Activated naive CD4-positive, alpha-beta T cell treated with anti-CD3 and anti-CD28 coated beads, Interleukin-2, amount 10 ng/mL, durations not matched to agents 7 days and 5 days (primary cell): ENCODE measurements at regions not wholly inside any gene's neighbourhood (a gene's known extent, or its start where the extent isn't known, plus 50 kb on each side); places are given as distances from the start of the nearest gene placed in this dataset.

Experiments
- CTCF ChIA-PET: fragments of 350-600 bp; sonication (Branson Sonifier 250); formaldehyde crosslinking; loops from one replicate; lab custom pipeline; 2021; ENCODE audit warnings: antibody characterized with exemption; lab: Charles Lee
- DNase-seq: peaks from one replicate; pipeline ENCODE4 v3.0.0-alpha.2; 2020
- H3K27ac Mint-ChIP-seq: one replicate; pipeline ENCODE4 v1.8.0; 2021; ENCODE audit warnings: mild to moderate bottlenecking, moderate library complexity, mixed read lengths
- H3K27me3 Mint-ChIP-seq: one replicate; pipeline ENCODE4 v1.8.0; 2021; ENCODE audit warnings: mild to moderate bottlenecking, mixed read lengths
- H3K36me3 Mint-ChIP-seq: one replicate; pipeline ENCODE4 v1.8.0; 2021; ENCODE audit warnings: mixed read lengths
- H3K4me1 Mint-ChIP-seq: one replicate; pipeline ENCODE4 v1.8.0; 2021; ENCODE audit warnings: mixed read lengths
- H3K4me3 Mint-ChIP-seq: one replicate; pipeline ENCODE4 v1.8.0; 2021; ENCODE audit warnings: mild to moderate bottlenecking, moderate library complexity, mixed read lengths
- H3K9me3 Mint-ChIP-seq: one replicate; pipeline ENCODE4 v1.8.0; 2021; ENCODE audit warnings: mixed read lengths

- Mint-ChIP-seq H3K9me3 (no peaks in the 10 kb centered on the region), H3K4me1 (no peaks in the 10 kb centered on the region), H3K27me3 (no peaks in the 10 kb centered on the region), H3K27ac (no peak overlapping the region), H3K36me3 (no peaks in the 10 kb centered on the region), H3K4me3 (no peak overlapping the region)
- CTCF ChIA-PET: no interaction called here
- DNase-seq: no peak
Measured at GRCh38 chr13:104586051-104586746, 1520.0 kb upstream of the SLC10A2 start.

- CTCF ChIA-PET: no interaction called here
Measured at GRCh38 chr13:104584481-104584880, 1518.3 kb upstream of the SLC10A2 start.

DNA sequence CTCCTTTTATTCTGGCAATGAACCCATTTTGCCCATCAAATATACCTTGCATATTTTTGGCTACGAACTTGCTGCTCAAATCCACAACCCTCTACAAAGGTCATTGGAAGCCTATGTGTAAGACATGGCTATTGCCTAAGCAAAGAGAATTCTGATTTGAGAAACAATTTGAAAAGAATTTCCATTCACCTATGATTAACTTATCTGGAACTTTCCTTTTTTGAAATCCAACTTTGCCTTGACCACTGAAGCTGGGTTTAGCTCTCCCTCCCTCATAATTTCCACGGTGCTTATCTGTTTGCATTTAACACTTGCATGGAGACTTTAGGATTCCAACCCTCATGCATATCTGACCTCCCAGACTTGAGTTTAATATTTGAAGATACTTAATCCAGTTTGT is 1514.7 kb upstream of the SLC10A2 start:
- Mint-ChIP-seq H3K27me3 (no peaks in the 10 kb centered on the region), H3K36me3 (no peaks in the 10 kb centered on the region), H3K9me3 (no peaks in the 10 kb centered on the region), H3K4me1 (no peaks in the 10 kb centered on the region), H3K4me3 (no peak overlapping the region), H3K27ac (no peak overlapping the region)
- DNase-seq: no peak
- CTCF ChIA-PET: no interaction called here

More at GRCh38 chr13:104584481-104584880, 1518.3 kb upstream of the SLC10A2 start:
- H3K27ac Mint-ChIP-seq: no peak overlapping the region
- DNase-seq: no peak
- H3K9me3 Mint-ChIP-seq: no peaks in the 10 kb centered on the region
- H3K4me3 Mint-ChIP-seq: no peak overlapping the region
- no peaks in the 10 kb centered on the region for H3K36me3 Mint-ChIP-seq
- no peaks in the 10 kb centered on the region for H3K27me3 Mint-ChIP-seq
- H3K4me1 Mint-ChIP-seq: no peaks in the 10 kb centered on the region

- Mint-ChIP-seq H3K4me1 (no peaks in the 10 kb centered on the region), H3K27me3 (no peaks in the 10 kb centered on the region), H3K9me3 (no peaks in the 10 kb centered on the region), H3K4me3 (no peak overlapping the region), H3K27ac (no peak overlapping the region), H3K36me3 (no peaks in the 10 kb centered on the region)
- DNase-seq: no peak
- CTCF ChIA-PET: no interaction called here
Measured at GRCh38 chr13:104577071-104577815, 1511.0 kb upstream of the SLC10A2 start.

- Mint-ChIP-seq H3K9me3 (no peaks in the 10 kb centered on the region), H3K4me1 (no peaks in the 10 kb centered on the region), H3K27me3 (no peaks in the 10 kb centered on the region), H3K36me3 (no peaks in the 10 kb centered on the region), H3K4me3 (no peak overlapping the region), H3K27ac (no peak overlapping the region)
- no peak for DNase-seq
- CTCF ChIA-PET: no interaction called here
Measured at GRCh38 chr13:104571893-104572229, 1505.6 kb upstream of the SLC10A2 start.

- H3K36me3 Mint-ChIP-seq: no peaks in the 10 kb centered on the region
- H3K27me3 Mint-ChIP-seq: no peaks in the 10 kb centered on the region
- CTCF ChIA-PET: no interaction called here
- H3K4me1 Mint-ChIP-seq: no peaks in the 10 kb centered on the region
- H3K9me3 Mint-ChIP-seq: no peaks in the 10 kb centered on the region
- no peak for DNase-seq
- no peak overlapping the region for H3K27ac Mint-ChIP-seq
- H3K4me3 Mint-ChIP-seq: no peak overlapping the region
Measured at GRCh38 chr13:104571161-104571892, 1505.1 kb upstream of the SLC10A2 start.

- Mint-ChIP-seq H3K36me3 (no peaks in the 10 kb centered on the region), H3K9me3 (peaks cover 4% of the 10 kb centered on the region), H3K4me3 (no peak overlapping the region), H3K4me1 (no peaks in the 10 kb centered on the region), H3K27ac (no peak overlapping the region), H3K27me3 (no peaks in the 10 kb centered on the region)
- no peak for DNase-seq
- CTCF ChIA-PET: no interaction called here
Measured at GRCh38 chr13:104567114-104567513, 1500.9 kb upstream of the SLC10A2 start.

DNA sequence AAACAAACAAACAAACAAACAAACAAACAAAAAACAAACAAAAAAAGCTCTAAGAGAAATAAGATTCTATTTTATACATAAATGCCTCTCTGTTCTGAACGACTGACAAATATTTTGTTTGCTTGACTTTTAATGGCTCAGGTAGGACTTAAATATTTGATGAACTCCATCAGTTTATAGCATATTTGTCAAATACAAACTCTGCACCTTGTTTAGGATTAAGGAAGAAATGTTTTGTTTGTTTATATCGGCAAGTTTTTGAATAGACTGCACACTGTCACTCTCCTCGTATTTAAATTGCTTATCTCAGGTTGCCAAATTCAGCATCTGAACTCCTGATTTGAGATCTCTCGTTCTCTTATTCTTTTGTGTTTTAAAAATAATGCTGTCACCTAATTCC is 1499.7 kb upstream of the SLC10A2 start:
- no peaks in the 10 kb centered on the region for H3K27me3 Mint-ChIP-seq
- no peak for DNase-seq
- H3K4me3 Mint-ChIP-seq: no peak overlapping the region
- peaks cover 4% of the 10 kb centered on the region for H3K9me3 Mint-ChIP-seq
- H3K4me1 Mint-ChIP-seq: no peaks in the 10 kb centered on the region
- CTCF ChIA-PET: no interaction called here
- no peak overlapping the region for H3K27ac Mint-ChIP-seq
- H3K36me3 Mint-ChIP-seq: no peaks in the 10 kb centered on the region

DNA sequence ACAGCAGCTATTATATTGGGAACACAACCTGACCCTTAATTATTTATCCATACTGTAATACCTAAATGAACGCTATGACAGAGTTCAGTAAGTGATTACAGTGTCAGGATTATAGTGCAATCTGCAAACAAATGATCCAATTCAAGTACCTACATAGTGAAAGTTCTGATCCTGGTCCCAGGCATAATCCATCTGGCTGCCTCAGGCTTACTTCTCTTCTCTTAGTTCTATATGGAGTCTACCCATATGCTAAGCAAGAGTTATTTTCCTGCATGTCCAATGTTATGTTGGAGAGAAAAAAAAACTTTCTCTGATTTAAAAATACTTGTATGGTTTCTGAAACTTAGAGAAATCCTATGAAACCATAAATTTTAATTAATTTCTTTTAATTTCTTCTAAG is 1487.7 kb upstream of the SLC10A2 start:
- Mint-ChIP-seq H3K4me1 (no peaks in the 10 kb centered on the region), H3K36me3 (no peaks in the 10 kb centered on the region), H3K4me3 (no peak overlapping the region), H3K27ac (no peak overlapping the region), H3K27me3 (no peaks in the 10 kb centered on the region), H3K9me3 (no peaks in the 10 kb centered on the region)
- CTCF ChIA-PET: no interaction called here
- DNase-seq: no peak

- H3K27me3 Mint-ChIP-seq: no peaks in the 10 kb centered on the region
- no peak for DNase-seq
- CTCF ChIA-PET: no interaction called here
Measured at GRCh38 chr13:104553186-104553585, 1487.0 kb upstream of the SLC10A2 start.

GRCh38 chr13:104534847-104535246 is 1468.6 kb upstream of the SLC10A2 start:
- DNase-seq: no peak
- H3K4me3 Mint-ChIP-seq: no peak overlapping the region
- H3K4me1 Mint-ChIP-seq: no peaks in the 10 kb centered on the region
- CTCF ChIA-PET: no interaction called here
- no peak overlapping the region for H3K27ac Mint-ChIP-seq
- peaks cover 2% of the 10 kb centered on the region for H3K9me3 Mint-ChIP-seq
- no peaks in the 10 kb centered on the region for H3K36me3 Mint-ChIP-seq
- no peaks in the 10 kb centered on the region for H3K27me3 Mint-ChIP-seq

More at GRCh38 chr13:104553186-104553585, 1487.0 kb upstream of the SLC10A2 start:
- Mint-ChIP-seq H3K9me3 (no peaks in the 10 kb centered on the region), H3K4me1 (no peaks in the 10 kb centered on the region), H3K4me3 (no peak overlapping the region), H3K27ac (no peak overlapping the region), H3K36me3 (no peaks in the 10 kb centered on the region)

GRCh38 chr13:104532132-104532531 is 1465.9 kb upstream of the SLC10A2 start:
- Mint-ChIP-seq H3K27ac (no peak overlapping the region), H3K27me3 (no peaks in the 10 kb centered on the region), H3K9me3 (no peaks in the 10 kb centered on the region), H3K4me3 (no peak overlapping the region), H3K36me3 (no peaks in the 10 kb centered on the region), H3K4me1 (no peaks in the 10 kb centered on the region)
- no peak for DNase-seq
- CTCF ChIA-PET: no interaction called here

DNA sequence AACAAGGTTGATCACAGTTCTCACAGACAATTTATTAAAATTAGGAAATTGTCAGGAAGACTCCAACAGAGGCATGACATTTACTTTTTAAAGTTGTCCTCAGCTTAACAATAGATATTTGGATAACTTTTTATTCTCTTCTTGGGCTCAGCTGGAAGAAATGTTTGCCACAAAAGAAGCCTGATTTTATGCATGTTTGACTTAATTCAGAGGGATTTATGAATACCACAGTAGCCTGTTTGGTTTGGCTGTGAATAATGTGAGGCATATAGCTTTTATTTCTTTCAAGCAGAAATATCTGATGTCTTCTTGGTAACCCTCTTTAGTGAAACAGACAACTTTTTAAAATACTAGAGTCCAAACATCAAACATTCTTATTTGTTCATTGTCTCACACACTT is 1464.5 kb upstream of the SLC10A2 start:
- Mint-ChIP-seq H3K27ac (no peak overlapping the region), H3K27me3 (no peaks in the 10 kb centered on the region), H3K36me3 (no peaks in the 10 kb centered on the region), H3K4me1 (no peaks in the 10 kb centered on the region), H3K9me3 (no peaks in the 10 kb centered on the region), H3K4me3 (no peak overlapping the region)
- no peak for DNase-seq
- CTCF ChIA-PET: interaction anchor here (0.6 kb wide), 1 partner anchor 45 kb away, joined by 3 read pairs; no protein-coding TSS in a partner anchor

- CTCF ChIA-PET: no interaction called here
- Mint-ChIP-seq H3K4me3 (no peak overlapping the region), H3K9me3 (peaks cover 16% of the 10 kb centered on the region), H3K36me3 (no peaks in the 10 kb centered on the region), H3K27ac (no peak overlapping the region), H3K4me1 (no peaks in the 10 kb centered on the region), H3K27me3 (no peaks in the 10 kb centered on the region)
- DNase-seq: no peak
Measured at GRCh38 chr13:104526561-104526960, 1460.3 kb upstream of the SLC10A2 start.

- no peaks in the 10 kb centered on the region for H3K27me3 Mint-ChIP-seq
- H3K4me1 Mint-ChIP-seq: no peaks in the 10 kb centered on the region
- no peak for DNase-seq
- H3K27ac Mint-ChIP-seq: no peak overlapping the region
- H3K36me3 Mint-ChIP-seq: no peaks in the 10 kb centered on the region
- H3K4me3 Mint-ChIP-seq: no peak overlapping the region
- H3K9me3 Mint-ChIP-seq: peaks cover 22% of the 10 kb centered on the region
- CTCF ChIA-PET: no interaction called here
Measured at GRCh38 chr13:104525467-104525866, 1459.2 kb upstream of the SLC10A2 start.
